Upper lobe of left lung (tissue), 6 donors: ENCODE measurements at regions not wholly inside any gene's neighbourhood (a gene's known extent, or its start where the extent isn't known, plus 50 kb on each side); places are given as distances from the start of the nearest gene placed in this dataset.

Experiments
- ATAC-seq, 2 donors: fragments of 200-7000 bp; cut with Tn5 transposase; one replicate each; pipeline ENCODE4 v1.9.1; 2022; ENCODE audit warnings: mild to moderate bottlenecking in 2 of 2, moderate library complexity in 2 of 2; ENCODE audit not compliant: low FRiP score in 2 of 2
- DNase-seq, 2 donors: peaks; one replicate each; pipeline ENCODE4 v3.0.0-alpha.2; 2019 to 2020
- H3K27ac ChIP-seq, 4 donors: fragments of 200-600 bp; sonication (generic); one replicate each; pipeline ENCODE4 v1.5.1; 2016 to 2019
- H3K27me3 ChIP-seq, 4 donors: fragments of 200-600 bp; sonication (generic); one replicate each; pipeline ENCODE4 v1.5.1; 2017 to 2019
- H3K36me3 ChIP-seq, 4 donors: fragments of 200-600 bp; sonication (generic); one replicate each; pipeline ENCODE4 v1.5.1; 2016 to 2019
- H3K4me1 ChIP-seq, 4 donors: fragments of 200-600 bp; sonication (generic); one replicate each; pipeline ENCODE4 v1.5.1; 2018 to 2019
- H3K4me3 ChIP-seq, 4 donors: fragments of 200-600 bp; sonication (generic); one replicate each; pipeline ENCODE4 v1.5.1; 2017 to 2019; ENCODE audit warnings: mild to moderate bottlenecking in 2 of 4, moderate library complexity in 1 of 4
- H3K9me3 ChIP-seq, 4 donors: fragments of 200-600 bp; sonication (generic); one replicate each; pipeline ENCODE4 v1.5.1; 2018 to 2019
- EP300 ChIP-seq, 4 donors: sonication (generic); formaldehyde crosslinking; IDR thresholded peaks; one replicate each; pipeline ENCODE4 v1.5.1; 2017; ENCODE audit warnings: antibody characterized with exemption in 4 of 4, control low read depth in 2 of 4
- POLR2A ChIP-seq, 4 donors: fragments of 450-650 bp; IDR thresholded peaks; one replicate each; pipeline ENCODE4 v1.5.1; 2016 to 2017; ENCODE audit warnings: antibody characterized with exemption in 4 of 4, mild to moderate bottlenecking in 2 of 4
- POLR2AphosphoS5 ChIP-seq, 2 donors: sonication (generic); formaldehyde crosslinking; IDR thresholded peaks; one replicate each; pipeline ENCODE4 v1.5.1; 2017; ENCODE audit warnings: antibody characterized with exemption in 2 of 2
- WGBS, 2 donors: methylation state at CpG; one replicate each; pipeline ENCODE4 v1.1.5; 2017 to 2018; 5-methylcytosine and 5-hydroxymethylcytosine counted together
- TF ChIP-seq, protein P1 (sequence below), 6 experiments: fragments of 450-650 bp in 4 of 6; fragments of 200-600 bp in 2 of 6; sonication (generic) in 2 of 6; IDR thresholded peaks; one replicate each; pipeline ENCODE4 v1.5.1; 2016 to 2019; ENCODE audit warnings: antibody characterized with exemption in 6 of 6
- donor health status: DM: no; HTN: no; CAD: no; lungs with moderate emphysema.
- donor health status: DM: no; HTN: yes; CAD: no; lungs with severe emphysema.

DNA sequence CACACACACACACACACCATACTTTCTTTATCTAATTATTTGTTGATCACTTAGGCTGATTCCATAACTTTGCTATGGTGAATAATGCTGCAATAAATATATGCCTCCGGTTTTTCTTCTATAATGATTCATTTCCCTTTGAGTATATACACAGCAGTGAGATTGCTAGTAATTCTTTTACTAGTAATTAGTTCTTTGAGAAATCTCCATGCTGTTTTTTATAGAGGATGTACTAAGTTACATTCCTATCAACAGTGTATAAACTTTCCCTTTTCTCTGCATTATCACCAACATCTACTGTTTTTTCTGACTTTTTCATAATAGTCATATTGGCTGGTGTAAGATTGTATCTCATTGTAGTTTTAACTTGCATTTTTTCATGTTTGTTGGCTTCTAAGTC lies 1405.1 kb downstream of the PCDH9 start:
- ATAC-seq (no peak), DNase-seq (no peak)
- WGBS, 2 donors: 72 to 86% methylated on average over 1 of the region's 1 CpG

DNA sequence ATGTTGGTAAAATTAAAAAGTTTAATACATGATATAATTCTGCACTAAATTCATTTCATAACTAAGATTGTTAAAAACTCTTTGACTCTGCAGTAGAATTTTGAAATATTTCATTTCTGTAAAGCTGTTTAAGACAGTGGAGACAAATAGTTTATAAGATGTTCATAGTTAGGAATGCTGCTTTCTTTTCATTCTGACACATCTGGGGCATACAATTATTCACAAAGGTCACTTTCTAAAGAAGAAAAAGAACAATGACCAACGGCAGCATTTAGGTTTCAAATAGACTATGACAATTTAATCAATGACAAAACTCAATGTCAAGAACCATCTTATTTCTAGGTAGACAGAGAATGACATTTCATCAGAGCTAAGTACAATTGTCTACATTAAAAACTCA lies 1422.1 kb downstream of the PCDH9 start:
- Histone ChIP-seq H3K4me1 (no peaks in the 10 kb centered on the region), H3K9me3 (no peaks in the 10 kb centered on the region), H3K27ac (no peak overlapping the region), H3K36me3 (no peaks in the 10 kb centered on the region), H3K4me3 (no peak overlapping the region), H3K27me3 (no peaks in the 10 kb centered on the region)
- TF ChIP-seq EP300 (IDR thresholded peaks at IDR 0.05): no peak
- TF ChIP-seq, protein P1, sequence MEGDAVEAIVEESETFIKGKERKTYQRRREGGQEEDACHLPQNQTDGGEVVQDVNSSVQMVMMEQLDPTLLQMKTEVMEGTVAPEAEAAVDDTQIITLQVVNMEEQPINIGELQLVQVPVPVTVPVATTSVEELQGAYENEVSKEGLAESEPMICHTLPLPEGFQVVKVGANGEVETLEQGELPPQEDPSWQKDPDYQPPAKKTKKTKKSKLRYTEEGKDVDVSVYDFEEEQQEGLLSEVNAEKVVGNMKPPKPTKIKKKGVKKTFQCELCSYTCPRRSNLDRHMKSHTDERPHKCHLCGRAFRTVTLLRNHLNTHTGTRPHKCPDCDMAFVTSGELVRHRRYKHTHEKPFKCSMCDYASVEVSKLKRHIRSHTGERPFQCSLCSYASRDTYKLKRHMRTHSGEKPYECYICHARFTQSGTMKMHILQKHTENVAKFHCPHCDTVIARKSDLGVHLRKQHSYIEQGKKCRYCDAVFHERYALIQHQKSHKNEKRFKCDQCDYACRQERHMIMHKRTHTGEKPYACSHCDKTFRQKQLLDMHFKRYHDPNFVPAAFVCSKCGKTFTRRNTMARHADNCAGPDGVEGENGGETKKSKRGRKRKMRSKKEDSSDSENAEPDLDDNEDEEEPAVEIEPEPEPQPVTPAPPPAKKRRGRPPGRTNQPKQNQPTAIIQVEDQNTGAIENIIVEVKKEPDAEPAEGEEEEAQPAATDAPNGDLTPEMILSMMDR (IDR thresholded peaks at IDR 0.05): no peak
- no peak for TF ChIP-seq POLR2A (IDR thresholded peaks at IDR 0.05)
- no peak for TF ChIP-seq POLR2AphosphoS5 (IDR thresholded peaks at IDR 0.05)
- 61 to 63% methylated on average over 1 of the region's 1 CpG for WGBS, 2 donors
- DNase-seq (no peak), ATAC-seq (no peak)

More for the DNA sequence above, 1405.1 kb downstream of the PCDH9 start:
- Histone ChIP-seq H3K27ac (no peak overlapping the region), H3K9me3 (no peaks in the 10 kb centered on the region), H3K27me3 (no peaks in the 10 kb centered on the region), H3K36me3 (no peaks in the 10 kb centered on the region), H3K4me1 (no peaks in the 10 kb centered on the region), H3K4me3 (no peak overlapping the region)
- TF ChIP-seq EP300 (IDR thresholded peaks at IDR 0.05) (no peak), POLR2A (IDR thresholded peaks at IDR 0.05) (no peak)

DNA sequence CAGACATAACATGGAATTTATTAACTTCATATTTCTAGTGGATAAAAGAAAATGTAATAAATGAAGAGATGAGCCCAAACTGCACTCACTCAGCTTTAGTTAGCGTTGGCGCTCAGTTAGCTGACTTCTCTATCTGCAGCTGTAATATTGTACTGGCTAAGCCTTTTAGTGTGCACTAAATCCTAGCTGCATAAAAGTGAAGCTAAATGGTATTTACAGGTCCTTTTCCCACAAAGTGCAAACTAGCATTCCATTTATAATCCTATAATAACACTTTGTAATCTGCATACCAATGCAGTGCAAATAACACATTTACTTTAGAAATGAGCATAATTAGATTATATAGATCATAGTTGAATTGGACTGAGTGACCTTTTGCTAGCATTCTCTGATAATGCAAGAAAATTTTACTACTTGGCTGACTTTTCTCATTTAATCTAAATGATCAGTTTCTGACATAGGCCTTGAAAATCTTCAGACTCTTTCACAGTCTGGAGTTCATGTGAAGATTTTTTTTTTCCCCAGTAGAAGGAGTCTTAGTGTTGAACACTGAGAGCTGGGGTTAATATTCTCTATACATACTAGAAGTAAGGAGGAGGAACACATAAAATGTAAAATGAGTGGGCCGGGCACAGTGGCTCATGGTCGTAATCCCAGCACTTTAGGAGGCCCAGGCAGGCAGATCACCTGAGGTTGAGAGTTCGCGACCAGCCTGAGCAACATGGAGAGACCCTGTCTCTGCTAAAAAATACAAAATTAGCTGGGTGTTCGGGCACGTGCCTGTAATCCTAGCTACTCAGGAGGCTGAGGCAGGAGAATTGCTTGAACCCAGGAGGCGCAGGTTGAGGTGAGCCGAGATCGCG lies 1426.4 kb downstream of the PCDH9 start:
- 89 to 93% methylated on average over 12 of the region's 12 CpGs for WGBS, 2 donors
- no peak for DNase-seq
- TF ChIP-seq, protein P1 (IDR thresholded peaks at IDR 0.05): no peak
- TF ChIP-seq POLR2A (IDR thresholded peaks at IDR 0.05) (no peak), EP300 (IDR thresholded peaks at IDR 0.05) (no peak), POLR2AphosphoS5 (IDR thresholded peaks at IDR 0.05) (no peak)
- no peaks in the 10 kb centered on the region for H3K4me1 ChIP-seq
- no peak overlapping the region for H3K27ac ChIP-seq
- H3K36me3 ChIP-seq: no peaks in the 10 kb centered on the region
- H3K9me3 ChIP-seq: no peaks in the 10 kb centered on the region
- H3K27me3 ChIP-seq: no peaks in the 10 kb centered on the region
- ATAC-seq: no peak
- H3K4me3 ChIP-seq: no peak overlapping the region

DNA sequence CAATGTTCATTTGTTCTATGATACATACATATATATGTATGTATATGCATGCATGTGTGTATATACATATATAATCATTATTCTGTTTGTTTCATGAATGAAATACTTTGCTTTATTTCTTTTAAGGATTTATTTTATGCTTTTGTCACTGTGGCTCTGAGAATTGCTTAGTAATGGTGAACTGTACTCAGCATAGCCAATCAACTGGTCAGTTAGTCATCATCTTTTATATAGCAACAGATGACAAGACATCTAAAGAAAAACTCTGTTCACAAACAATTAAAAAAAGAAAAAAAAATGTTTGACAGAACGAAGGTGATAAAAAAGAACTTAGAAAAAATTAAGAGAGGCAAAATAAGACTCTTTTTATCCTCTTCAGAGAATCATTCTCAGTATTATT lies 1440.3 kb downstream of the PCDH9 start:
- TF ChIP-seq EP300 (IDR thresholded peaks at IDR 0.05) (no peak), POLR2A (IDR thresholded peaks at IDR 0.05) (no peak), POLR2AphosphoS5 (IDR thresholded peaks at IDR 0.05) (no peak)
- TF ChIP-seq, protein P1 (IDR thresholded peaks at IDR 0.05): no peak
- no peaks in the 10 kb centered on the region for H3K36me3 ChIP-seq
- H3K4me3 ChIP-seq: no peak overlapping the region
- no peaks in the 10 kb centered on the region for H3K9me3 ChIP-seq
- no peak for ATAC-seq
- no peaks in the 10 kb centered on the region for H3K27me3 ChIP-seq
- no peaks in the 10 kb centered on the region for H3K4me1 ChIP-seq
- DNase-seq: no peak
- WGBS, 2 donors: 23 to 31% methylated on average over 1 of the region's 1 CpG
- H3K27ac ChIP-seq: no peak overlapping the region

DNA sequence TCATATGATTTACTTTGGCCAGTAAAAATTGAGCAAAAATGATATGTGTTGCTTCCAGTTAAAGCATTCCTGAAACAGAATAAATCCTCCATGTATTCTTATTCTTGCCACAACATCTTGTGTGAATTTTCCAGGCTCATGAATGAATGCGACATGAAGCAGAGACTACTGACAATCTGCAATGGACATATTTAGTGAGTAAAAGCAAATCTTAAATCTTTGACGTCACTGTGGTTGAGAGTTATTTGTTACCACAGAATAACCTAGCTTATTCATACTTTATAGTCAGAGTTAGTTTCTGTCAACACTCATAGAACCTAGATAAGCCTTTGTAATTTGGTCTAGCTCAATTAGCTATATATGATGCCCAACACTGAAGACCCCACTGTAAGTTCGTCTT lies 1443.1 kb downstream of the PCDH9 start:
- no peak overlapping the region for H3K4me3 ChIP-seq
- no peaks in the 10 kb centered on the region for H3K36me3 ChIP-seq
- H3K9me3 ChIP-seq: no peaks in the 10 kb centered on the region
- DNase-seq: no peak
- H3K27ac ChIP-seq: no peak overlapping the region
- TF ChIP-seq POLR2AphosphoS5 (IDR thresholded peaks at IDR 0.05): no peak
- TF ChIP-seq POLR2A (IDR thresholded peaks at IDR 0.05): no peak
- TF ChIP-seq, protein P1 (IDR thresholded peaks at IDR 0.05): no peak
- no peak for TF ChIP-seq EP300 (IDR thresholded peaks at IDR 0.05)
- H3K4me1 ChIP-seq: no peaks in the 10 kb centered on the region
- WGBS, 2 donors: 84 to 87% methylated on average over 3 of the region's 3 CpGs
- ATAC-seq: no peak
- no peaks in the 10 kb centered on the region for H3K27me3 ChIP-seq
